ENCODE measurements at regions not wholly inside any gene's neighbourhood (a gene's known extent, or its start where the extent isn't known, plus 50 kb on each side); places are given as distances from the start of the nearest gene placed in this dataset.
"Not testable (repeated sequence)": the region's sequence is repeated elsewhere in the genome, so short reads cannot be mapped to it uniquely, and the experiment has no call there.

DNA sequence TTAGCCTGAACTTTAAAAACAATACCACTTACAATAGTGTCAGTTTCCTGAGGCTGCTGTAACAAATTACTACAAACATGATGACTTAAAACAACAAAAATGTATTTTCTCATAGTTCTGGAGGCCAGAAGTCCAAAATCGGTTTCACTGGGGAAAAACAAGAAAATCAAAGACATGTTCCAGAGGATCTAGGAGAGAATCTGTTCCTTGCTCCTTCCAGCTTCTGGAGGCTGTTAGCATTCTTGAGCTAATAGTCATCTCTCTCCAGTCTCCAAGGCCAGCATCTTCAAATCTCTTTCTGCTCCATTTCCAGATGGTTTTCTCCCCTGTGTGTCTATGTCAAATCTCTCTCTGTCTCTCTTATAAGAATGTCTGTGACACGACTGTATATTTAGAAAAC is 67.6 kb upstream of the TEAD1 start:
- peaks cover 0 to 6% of the 10 kb centered on the region in 2 donors for H3K36me3 Mint-ChIP-seq

DNA sequence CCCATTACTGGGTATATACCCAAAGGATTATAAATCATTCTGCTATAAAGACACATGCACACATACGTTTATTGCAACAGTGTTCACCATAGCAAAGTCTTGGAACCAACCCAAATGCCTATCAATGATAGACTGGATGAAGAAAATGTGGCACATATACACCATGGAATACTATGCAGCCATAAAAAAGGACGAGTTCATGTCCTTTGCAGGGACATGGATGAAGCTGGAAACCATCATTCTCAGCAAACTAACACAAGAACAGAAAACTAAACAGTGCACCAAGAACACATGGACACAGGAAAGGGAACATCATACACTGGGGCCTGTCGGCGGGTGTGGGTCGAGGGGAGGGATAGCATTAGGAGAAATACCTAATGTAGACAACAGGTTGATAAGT is 65.5 kb upstream of the TEAD1 start:
- H3K4me1 Mint-ChIP-seq; H3K27me3 Mint-ChIP-seq; H3K4me3 Mint-ChIP-seq; ATAC-seq (ENCODE audit: low read depth in 2 of 2); DNase-seq; H3K27ac Mint-ChIP-seq: not testable (repeated sequence)
- Mint-ChIP-seq H3K9me3 (peaks cover 16 to 50% (median 28%) of the 10 kb centered on the region in 7 donors), H3K36me3 (peaks cover 0 to 12% of the 10 kb centered on the region in 2 donors)

More for the DNA sequence above, 67.6 kb upstream of the TEAD1 start:
- H3K4me1 Mint-ChIP-seq = no peaks in the 10 kb centered on the region
- DNase-seq (no peak), ATAC-seq (ENCODE audit: low read depth in 2 of 2) (no peak)
- H3K27ac Mint-ChIP-seq = no peak overlapping the region
- peaks cover 9 to 29% (median 17%) of the 10 kb centered on the region in 7 donors for H3K9me3 Mint-ChIP-seq
- no peak overlapping the region for H3K4me3 Mint-ChIP-seq
- H3K27me3 Mint-ChIP-seq = peaks cover 5 to 12% (median 9%) of the 10 kb centered on the region in 3 donors

DNA sequence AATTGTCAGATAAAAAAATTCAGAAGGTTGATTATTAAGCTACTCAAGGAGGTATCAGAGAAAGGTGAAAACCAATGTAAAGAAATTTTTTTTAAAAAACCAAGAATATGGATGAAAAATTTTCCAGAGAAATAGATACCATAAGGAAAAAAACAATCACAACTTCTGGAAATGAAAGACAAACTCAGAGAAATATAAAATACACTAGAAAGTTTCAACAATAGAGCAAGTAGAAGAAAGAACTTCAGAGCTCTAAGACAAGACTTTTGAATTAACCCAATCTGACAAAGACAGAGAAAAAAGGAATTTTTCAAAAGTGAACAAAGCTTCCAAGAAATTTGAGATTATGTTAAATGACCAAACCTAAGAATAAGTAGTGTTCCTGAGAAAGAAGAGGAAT is 62.9 kb upstream of the TEAD1 start:
- Mint-ChIP-seq H3K27ac (no peak overlapping the region), H3K36me3 (peaks cover 0 to 12% of the 10 kb centered on the region in 2 donors), H3K4me1 (no peaks in the 10 kb centered on the region), H3K27me3 (peaks cover 0 to 6% (median 0%) of the 10 kb centered on the region in 3 donors), H3K4me3 (no peak overlapping the region), H3K9me3 (peaks cover 18 to 67% (median 28%) of the 10 kb centered on the region in 7 donors)
- ATAC-seq (ENCODE audit: low read depth in 2 of 2) (no peak), DNase-seq (no peak)

DNA sequence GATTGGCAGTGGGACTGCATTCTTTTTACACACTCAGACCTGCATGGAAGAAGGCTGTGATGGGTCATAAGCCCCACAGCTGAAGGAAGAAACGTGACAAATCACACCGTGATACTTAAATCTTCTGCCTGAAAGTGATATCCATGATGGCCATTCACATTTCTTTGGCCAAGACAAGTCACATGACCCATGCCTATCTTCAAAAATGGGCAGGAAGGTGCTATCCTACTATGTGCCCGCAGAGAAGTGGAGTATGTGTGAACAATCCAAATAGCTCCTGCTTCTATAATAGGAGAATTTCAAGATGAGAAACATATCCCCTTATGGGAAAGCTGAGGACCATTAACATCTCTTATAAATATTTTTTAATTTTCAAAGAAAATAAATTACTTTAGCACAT is 56.6 kb upstream of the TEAD1 start:
- H3K4me1 Mint-ChIP-seq = no peaks in the 10 kb centered on the region
- no peak for DNase-seq
- no peak overlapping the region for H3K27ac Mint-ChIP-seq
- peaks cover 14 to 43% (median 19%) of the 10 kb centered on the region in 7 donors for H3K9me3 Mint-ChIP-seq
- ATAC-seq (ENCODE audit: low read depth in 2 of 2) = no peak
- H3K4me3 Mint-ChIP-seq = no peak overlapping the region
- peaks cover 5 to 7% of the 10 kb centered on the region in 2 donors for H3K36me3 Mint-ChIP-seq
- H3K27me3 Mint-ChIP-seq = peaks cover 0 to 6% (median 0%) of the 10 kb centered on the region in 3 donors

DNA sequence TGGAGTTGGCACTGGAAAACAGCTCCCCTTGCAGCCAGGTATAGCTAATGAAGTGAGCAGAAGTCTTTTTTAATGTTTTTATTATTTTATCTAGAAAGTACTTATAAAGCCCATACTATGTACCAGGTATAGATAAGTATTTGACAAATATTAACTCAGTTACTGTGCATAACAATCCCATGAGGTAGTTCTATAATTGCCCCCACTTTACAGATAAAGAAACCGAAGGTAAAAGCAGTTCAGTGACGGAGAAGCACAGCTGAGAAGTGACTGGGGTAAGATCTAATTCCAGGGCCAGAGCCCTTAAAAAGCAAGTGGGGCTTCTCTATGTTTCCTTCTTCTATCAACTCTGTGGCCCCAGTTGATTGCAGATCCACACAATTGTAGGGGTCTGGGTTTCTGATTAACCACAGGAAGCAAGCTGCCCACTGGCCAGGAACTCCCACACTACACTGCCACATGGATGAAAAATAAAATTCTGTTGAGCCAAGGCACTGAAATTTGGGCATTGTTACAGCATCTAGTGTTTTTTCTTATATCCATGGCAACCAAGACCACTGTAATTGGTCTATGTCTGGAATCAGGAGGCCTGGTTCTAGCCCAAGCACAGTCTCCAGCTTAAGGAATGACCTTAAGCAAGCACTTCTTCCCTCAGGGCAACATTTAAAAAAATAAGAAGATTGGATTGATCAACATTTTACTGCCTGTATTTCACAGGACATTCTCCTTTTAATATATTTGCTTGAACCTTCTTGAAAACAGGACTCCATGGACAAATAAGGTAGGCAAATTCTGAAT is 55.3 kb upstream of the TEAD1 start:
- H3K4me3 Mint-ChIP-seq = no peak overlapping the region
- H3K4me1 Mint-ChIP-seq = no peaks in the 10 kb centered on the region
- no peak for ATAC-seq (ENCODE audit: low read depth in 2 of 2)
- H3K36me3 Mint-ChIP-seq = peaks cover 0 to 7% of the 10 kb centered on the region in 2 donors
- no peak overlapping the region for H3K27ac Mint-ChIP-seq
- H3K9me3 Mint-ChIP-seq = peaks cover 14 to 43% (median 20%) of the 10 kb centered on the region in 7 donors
- DNase-seq = no peak
- no peaks in the 10 kb centered on the region for H3K27me3 Mint-ChIP-seq

DNA sequence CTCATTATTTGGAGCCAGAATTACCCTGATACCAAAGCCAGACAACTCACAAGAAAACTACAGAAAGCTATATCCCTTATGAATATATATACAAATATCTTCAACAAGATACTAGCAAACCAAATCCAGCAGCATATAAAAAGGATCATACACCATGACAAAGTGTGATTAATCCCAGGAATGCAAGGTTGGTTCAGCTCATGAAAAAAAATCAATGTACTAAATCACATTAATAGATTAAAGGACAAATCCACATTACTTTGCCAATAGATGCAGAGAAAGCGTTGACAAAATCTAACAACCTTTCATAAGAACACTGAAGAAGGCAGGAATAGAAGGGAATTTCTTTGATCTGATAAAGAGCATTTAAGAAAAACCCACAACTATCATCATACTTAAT is 50.4 kb upstream of the TEAD1 start:
- ATAC-seq (ENCODE audit: low read depth in 2 of 2) = no peak
- no peak for DNase-seq
- H3K4me3 Mint-ChIP-seq = no peak overlapping the region
- H3K27me3 Mint-ChIP-seq = no peaks in the 10 kb centered on the region
- H3K9me3 Mint-ChIP-seq = peaks cover 12 to 65% (median 31%) of the 10 kb centered on the region in 7 donors
- no peak overlapping the region for H3K27ac Mint-ChIP-seq
- H3K4me1 Mint-ChIP-seq = no peaks in the 10 kb centered on the region
- H3K36me3 Mint-ChIP-seq = peaks cover 0 to 7% of the 10 kb centered on the region in 2 donors

All from naive B cell (primary cell).